ENCODE measurements at regions not wholly inside any gene's neighbourhood (a gene's known extent, or its start where the extent isn't known, plus 50 kb on each side); places are given as distances from the start of the nearest gene placed in this dataset.

GRCh38 chr5:33041586-33041985 lies 330.5 kb downstream of the NPR3 start:
- ChIA-PET POLR2A (no interaction called here), CTCF (no interaction called here)
- no peak for TF ChIP-seq CTCF (IDR thresholded peaks at IDR 0.05; ENCODE audit: control extremely low read depth, extremely low read depth, low read depth, missing control alignments)
- no peak for DNase-seq (ENCODE audit: extremely low spot score)

GRCh38 chr5:33043343-33043997 lies 332.3 kb downstream of the NPR3 start:
- DNase-seq (ENCODE audit: extremely low spot score): no peak
- no peak for TF ChIP-seq CTCF (IDR thresholded peaks at IDR 0.05; ENCODE audit: control extremely low read depth, extremely low read depth, low read depth, missing control alignments)
- CTCF ChIA-PET: no interaction called here
- POLR2A ChIA-PET: no interaction called here

- ChIA-PET CTCF (no interaction called here), POLR2A (no interaction called here)
- no peak for DNase-seq (ENCODE audit: extremely low spot score)
- no peak for TF ChIP-seq CTCF (IDR thresholded peaks at IDR 0.05; ENCODE audit: control extremely low read depth, extremely low read depth, low read depth, missing control alignments)
Measured at GRCh38 chr5:33046091-33046490, 335.0 kb downstream of the NPR3 start.

- POLR2A ChIA-PET: no interaction called here
- no peak for DNase-seq (ENCODE audit: extremely low spot score)
- CTCF ChIA-PET: interaction anchor here (0.8 kb wide), 1 partner anchor 26 kb away, joined by 4 read pairs; no protein-coding TSS in a partner anchor
- TF ChIP-seq CTCF (IDR thresholded peaks at IDR 0.05; ENCODE audit: control extremely low read depth, extremely low read depth, low read depth, missing control alignments): no peak
Measured at GRCh38 chr5:33048315-33048714, 337.2 kb downstream of the NPR3 start.

GRCh38 chr5:33049298-33049697 lies 338.2 kb downstream of the NPR3 start:
- no peak for DNase-seq (ENCODE audit: extremely low spot score)
- CTCF ChIA-PET: no interaction called here
- TF ChIP-seq CTCF (IDR thresholded peaks at IDR 0.05; ENCODE audit: control extremely low read depth, extremely low read depth, low read depth, missing control alignments): no peak
- POLR2A ChIA-PET: no interaction called here

- CTCF ChIA-PET: no interaction called here
- POLR2A ChIA-PET: no interaction called here
- DNase-seq (ENCODE audit: extremely low spot score): no peak
- TF ChIP-seq CTCF (IDR thresholded peaks at IDR 0.05; ENCODE audit: control extremely low read depth, extremely low read depth, low read depth, missing control alignments): no peak
Measured at GRCh38 chr5:33049842-33050241, 338.7 kb downstream of the NPR3 start.

- TF ChIP-seq CTCF (IDR thresholded peaks at IDR 0.05; ENCODE audit: control extremely low read depth, extremely low read depth, low read depth, missing control alignments): no peak
- CTCF ChIA-PET: no interaction called here
- no peak for DNase-seq (ENCODE audit: extremely low spot score)
- POLR2A ChIA-PET: no interaction called here
Measured at GRCh38 chr5:33059081-33059480, 348.0 kb downstream of the NPR3 start.

Measured in GM10248 (cell line).